ENCODE measurements at regions not wholly inside any gene's neighbourhood (a gene's known extent, or its start where the extent isn't known, plus 50 kb on each side); places are given as distances from the start of the nearest gene placed in this dataset.
"Not testable (repeated sequence)": the region's sequence is repeated elsewhere in the genome, so short reads cannot be mapped to it uniquely, and the experiment has no call there.

- ATAC-seq (ENCODE audit: low read depth in 2 of 2); H3K4me3 Mint-ChIP-seq; H3K27ac Mint-ChIP-seq; H3K9me3 Mint-ChIP-seq; H3K36me3 Mint-ChIP-seq; H3K4me1 Mint-ChIP-seq; H3K27me3 Mint-ChIP-seq; DNase-seq: not testable (repeated sequence)
These were observed 63.8 kb downstream of the SPANXA1 start for GRCh38 chrX:141520750-141521149.

GRCh38 chrX:141475788-141476187, 108.8 kb downstream of the SPANXA1 start:
- not testable (repeated sequence) for ATAC-seq (ENCODE audit: low read depth in 2 of 2); H3K9me3 Mint-ChIP-seq; H3K27ac Mint-ChIP-seq; H3K4me3 Mint-ChIP-seq; H3K27me3 Mint-ChIP-seq; H3K36me3 Mint-ChIP-seq; H3K4me1 Mint-ChIP-seq; DNase-seq

DNA sequence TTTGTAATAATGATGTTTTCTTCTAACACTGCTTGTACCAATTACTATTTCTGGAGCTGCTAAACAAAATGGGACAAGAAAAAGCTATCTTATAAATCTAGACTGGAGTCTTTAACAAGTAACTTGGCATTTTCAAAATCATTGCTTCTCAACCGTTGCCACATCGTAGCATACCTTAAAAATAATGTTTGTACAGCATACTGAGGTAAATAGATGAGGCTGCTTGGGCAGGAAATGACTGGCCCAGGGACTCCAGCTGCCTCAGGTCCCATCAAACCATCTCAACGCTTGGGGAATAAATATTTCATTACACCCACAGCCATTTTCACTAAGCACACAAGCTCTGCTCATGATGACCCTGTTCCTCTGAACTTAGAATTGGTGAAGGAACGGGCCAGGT, 115.1 kb downstream of the SPANXA1 start:
- H3K9me3 Mint-ChIP-seq, result peaks cover 0 to 9% (median 2%) of the 10 kb centered on the region in 7 donors
- H3K4me3 Mint-ChIP-seq, result no peak overlapping the region

DNA sequence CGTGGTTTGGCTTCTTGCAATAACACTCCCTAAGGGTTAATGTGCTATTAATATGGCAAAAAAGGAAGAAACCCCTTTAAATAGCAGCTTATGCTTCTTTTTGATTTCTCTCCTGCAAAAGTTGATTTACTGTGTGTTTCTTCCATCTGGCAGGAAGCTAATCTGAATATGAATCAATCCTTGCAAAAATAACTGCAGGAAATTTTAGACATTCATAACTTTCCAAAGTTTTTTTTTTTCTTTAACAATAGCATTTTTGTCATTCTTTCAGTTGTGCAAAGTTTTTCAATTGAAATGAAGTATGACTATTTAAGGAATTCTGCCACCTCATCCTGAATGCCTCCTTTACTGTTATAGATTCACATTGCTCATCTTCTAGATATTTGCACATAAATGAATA, 115.6 kb downstream of the SPANXA1 start:
- Mint-ChIP-seq H3K27ac (no peak overlapping the region), H3K4me1 (no peaks in the 10 kb centered on the region), H3K4me3 (no peak overlapping the region), H3K9me3 (peaks cover 0 to 9% (median 2%) of the 10 kb centered on the region in 7 donors), H3K36me3 (no peaks in the 10 kb centered on the region), H3K27me3 (no peaks in the 10 kb centered on the region)
- ATAC-seq (ENCODE audit: low read depth in 2 of 2) (no peak), DNase-seq (no peak)

More for the DNA sequence above, 115.1 kb downstream of the SPANXA1 start:
- DNase-seq (no peak), ATAC-seq (ENCODE audit: low read depth in 2 of 2) (no peak)
- Mint-ChIP-seq H3K27me3 (no peaks in the 10 kb centered on the region), H3K36me3 (no peaks in the 10 kb centered on the region), H3K4me1 (no peaks in the 10 kb centered on the region), H3K27ac (no peak overlapping the region)

- DNase-seq (no peak), ATAC-seq (ENCODE audit: low read depth in 2 of 2) (no peak)
- Mint-ChIP-seq H3K27me3 (no peaks in the 10 kb centered on the region), H3K27ac (no peak overlapping the region), H3K4me1 (no peaks in the 10 kb centered on the region), H3K36me3 (no peaks in the 10 kb centered on the region), H3K4me3 (no peak overlapping the region), H3K9me3 (peaks cover 0 to 9% (median 4%) of the 10 kb centered on the region in 7 donors)
These were observed 117.1 kb downstream of the SPANXA1 start for GRCh38 chrX:141467442-141467841.

DNA sequence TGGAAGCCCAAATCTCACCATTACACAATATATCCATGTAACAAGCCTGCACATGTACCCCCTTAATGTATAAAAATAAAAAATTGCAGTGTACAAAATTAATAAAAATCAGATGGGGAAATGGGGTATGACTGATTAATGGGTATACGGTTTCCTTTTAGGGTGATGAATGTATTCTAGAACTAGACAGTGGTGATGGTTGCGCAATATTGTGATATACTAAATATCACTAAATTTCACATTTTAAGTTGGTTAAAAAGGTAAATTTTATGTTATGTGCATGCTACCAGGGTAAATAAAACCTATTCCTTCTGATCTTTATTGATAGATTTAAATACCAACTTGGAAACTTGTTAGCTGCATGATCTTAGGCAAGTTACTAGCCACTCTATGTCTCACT, 129.4 kb downstream of the SPANXA1 start:
- H3K4me1 Mint-ChIP-seq, result no peaks in the 10 kb centered on the region
- H3K36me3 Mint-ChIP-seq, result no peaks in the 10 kb centered on the region
- no peak overlapping the region for H3K27ac Mint-ChIP-seq
- no peaks in the 10 kb centered on the region for H3K27me3 Mint-ChIP-seq
- DNase-seq, result no peak
- H3K4me3 Mint-ChIP-seq, result no peak overlapping the region
- H3K9me3 Mint-ChIP-seq, result peaks cover 4 to 28% (median 8%) of the 10 kb centered on the region in 7 donors
- no peak for ATAC-seq (ENCODE audit: low read depth in 2 of 2)

GRCh38 chrX:141443922-141444321, 140.6 kb downstream of the SPANXA1 start:
- H3K4me1 Mint-ChIP-seq, result no peaks in the 10 kb centered on the region
- peaks cover 0 to 4% (median 2%) of the 10 kb centered on the region in 7 donors for H3K9me3 Mint-ChIP-seq
- ATAC-seq (ENCODE audit: low read depth in 2 of 2) (no peak), DNase-seq (no peak)
- H3K4me3 Mint-ChIP-seq, result no peak overlapping the region
- no peaks in the 10 kb centered on the region for H3K36me3 Mint-ChIP-seq
- no peaks in the 10 kb centered on the region for H3K27me3 Mint-ChIP-seq
- H3K27ac Mint-ChIP-seq, result no peak overlapping the region

- DNase-seq (no peak), ATAC-seq (ENCODE audit: low read depth in 2 of 2) (no peak)
- no peaks in the 10 kb centered on the region for H3K36me3 Mint-ChIP-seq
- H3K27me3 Mint-ChIP-seq, result no peaks in the 10 kb centered on the region
- no peaks in the 10 kb centered on the region for H3K4me1 Mint-ChIP-seq
- H3K4me3 Mint-ChIP-seq, result no peak overlapping the region
- H3K27ac Mint-ChIP-seq, result no peak overlapping the region
- peaks cover 0 to 6% (median 3%) of the 10 kb centered on the region in 7 donors for H3K9me3 Mint-ChIP-seq
These were observed 144.9 kb downstream of the SPANXA1 start for GRCh38 chrX:141439651-141440050.

DNA sequence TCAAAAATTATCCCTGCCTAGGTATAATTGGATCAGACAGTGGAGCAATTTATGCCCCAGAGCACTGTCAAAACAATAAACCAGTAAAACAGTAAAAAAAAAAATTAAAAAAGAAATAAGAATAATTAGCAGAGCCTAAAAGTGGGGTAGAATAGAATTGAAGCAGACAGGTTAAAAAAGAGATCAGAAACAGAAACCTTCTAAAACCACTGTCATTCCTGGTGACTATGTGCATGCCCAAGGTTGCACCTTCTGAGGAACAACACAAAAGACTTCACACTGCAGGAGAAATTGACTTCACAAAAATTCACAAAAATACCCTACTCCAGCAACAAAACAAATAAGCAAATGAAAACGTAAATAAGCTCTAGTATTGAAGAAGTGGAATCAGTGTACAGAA, 168.6 kb downstream of the SPANXA1 start:
- DNase-seq, result no peak
- no peaks in the 10 kb centered on the region for H3K4me1 Mint-ChIP-seq
- H3K27me3 Mint-ChIP-seq, result no peaks in the 10 kb centered on the region
- no peak overlapping the region for H3K4me3 Mint-ChIP-seq
- no peaks in the 10 kb centered on the region for H3K36me3 Mint-ChIP-seq
- no peak overlapping the region for H3K27ac Mint-ChIP-seq
- ATAC-seq (ENCODE audit: low read depth in 2 of 2), result no peak
- peaks cover 0 to 16% (median 2%) of the 10 kb centered on the region in 7 donors for H3K9me3 Mint-ChIP-seq

GRCh38 chrX:141405853-141406492, 163.7 kb upstream of the SPANXC start:
- Mint-ChIP-seq H3K9me3 (peaks cover 0 to 15% (median 0%) of the 10 kb centered on the region in 7 donors), H3K27ac (no peak overlapping the region), H3K27me3 (no peaks in the 10 kb centered on the region), H3K36me3 (no peaks in the 10 kb centered on the region), H3K4me1 (no peaks in the 10 kb centered on the region), H3K4me3 (no peak overlapping the region)
- ATAC-seq (ENCODE audit: low read depth in 2 of 2) (no peak), DNase-seq (no peak)

GRCh38 chrX:141405486-141405852, 163.2 kb upstream of the SPANXC start:
- Mint-ChIP-seq H3K9me3 (peaks cover 0 to 20% (median 0%) of the 10 kb centered on the region in 7 donors), H3K27me3 (no peaks in the 10 kb centered on the region)
- DNase-seq, result no peak

DNA sequence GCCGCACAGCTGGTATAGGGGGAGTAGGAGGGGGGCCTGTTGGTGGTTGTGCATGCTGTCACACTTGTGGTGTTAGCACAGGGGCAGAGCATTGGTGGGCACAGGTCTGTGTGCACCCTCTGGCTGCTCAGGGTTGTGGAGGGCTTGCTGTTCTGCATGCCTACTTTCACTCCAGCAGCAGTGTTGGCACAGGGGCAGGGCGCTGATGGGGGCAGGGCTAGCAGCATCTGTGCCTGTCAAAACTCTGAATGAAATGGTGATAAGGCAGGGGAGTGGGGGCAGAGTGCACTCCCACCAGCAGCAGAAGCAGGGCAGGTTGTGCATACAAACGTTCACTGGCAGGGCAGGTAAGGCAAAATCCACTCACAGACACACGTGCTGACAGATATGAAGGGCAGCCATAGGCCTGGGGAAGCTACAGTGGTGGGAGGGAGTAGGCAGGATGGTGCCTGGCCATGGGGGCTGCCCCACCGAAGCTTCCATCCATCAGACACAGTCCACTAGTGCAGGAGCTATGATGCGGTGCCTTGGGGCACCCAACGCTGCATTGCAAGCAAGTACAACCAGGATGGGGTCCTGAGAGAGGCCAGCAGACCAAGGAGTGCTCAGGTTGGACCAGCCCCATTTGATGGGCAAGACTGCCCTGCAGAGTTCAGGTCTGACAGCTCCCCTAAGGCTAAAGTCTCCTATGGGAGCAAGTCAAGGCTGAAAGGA, 160.7 kb upstream of the SPANXC start:
- no peak for DNase-seq
- Mint-ChIP-seq H3K27me3 (no peaks in the 10 kb centered on the region), H3K36me3 (no peaks in the 10 kb centered on the region)

More at GRCh38 chrX:141405486-141405852, 163.2 kb upstream of the SPANXC start:
- Mint-ChIP-seq H3K4me1 (no peaks in the 10 kb centered on the region), H3K27ac (no peak overlapping the region), H3K36me3 (no peaks in the 10 kb centered on the region), H3K4me3 (no peak overlapping the region)
- ATAC-seq (ENCODE audit: low read depth in 2 of 2), result no peak

DNA sequence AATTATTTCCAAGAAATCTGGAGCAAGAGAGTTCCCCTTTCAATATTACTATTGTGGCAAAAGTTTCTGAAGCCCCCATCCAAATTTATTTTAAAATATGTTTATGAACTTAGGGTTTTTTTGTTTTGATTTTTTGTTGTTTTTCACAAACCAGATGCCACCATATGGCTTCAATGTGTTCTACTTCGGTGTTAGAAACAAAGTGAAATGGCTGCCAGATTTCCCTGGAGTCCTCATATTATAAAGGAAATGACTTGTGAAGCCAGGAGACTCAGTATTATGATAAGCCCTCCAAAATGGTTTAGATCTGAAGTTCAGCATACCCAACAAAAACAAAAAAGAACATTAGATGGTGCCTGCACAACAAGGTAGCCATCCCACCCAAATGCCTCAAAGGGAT, 154.2 kb upstream of the SPANXC start:
- Mint-ChIP-seq H3K4me3 (no peak overlapping the region), H3K4me1 (no peaks in the 10 kb centered on the region), H3K36me3 (no peaks in the 10 kb centered on the region), H3K27me3 (no peaks in the 10 kb centered on the region), H3K9me3 (peaks cover 6 to 47% (median 12%) of the 10 kb centered on the region in 7 donors), H3K27ac (no peak overlapping the region)
- no peak for ATAC-seq (ENCODE audit: low read depth in 2 of 2)
- DNase-seq, result no peak

More for the DNA sequence above, 160.7 kb upstream of the SPANXC start:
- Mint-ChIP-seq H3K4me1 (no peaks in the 10 kb centered on the region), H3K27ac (no peak overlapping the region), H3K9me3 (peaks cover 0 to 29% (median 4%) of the 10 kb centered on the region in 7 donors), H3K4me3 (no peak overlapping the region)
- no peak for ATAC-seq (ENCODE audit: low read depth in 2 of 2)

- no peak for DNase-seq
- Mint-ChIP-seq H3K9me3 (peaks cover 3 to 27% (median 12%) of the 10 kb centered on the region in 7 donors), H3K4me3 (no peak overlapping the region), H3K27ac (no peak overlapping the region), H3K4me1 (no peaks in the 10 kb centered on the region), H3K27me3 (no peaks in the 10 kb centered on the region), H3K36me3 (no peaks in the 10 kb centered on the region)
- ATAC-seq (ENCODE audit: low read depth in 2 of 2), result no peak
These were observed 132.9 kb upstream of the SPANXC start for GRCh38 chrX:141375011-141375760.
